Stimulated activated CD8-positive, alpha-beta memory T cell treated with anti-CD3 and anti-CD28 coated beads, Interleukin-4, amount 100 ng/mL, for 24 hours (primary cell): ENCODE measurements at regions not wholly inside any gene's neighbourhood (a gene's known extent, or its start where the extent isn't known, plus 50 kb on each side); places are given as distances from the start of the nearest gene placed in this dataset.

ENCODE experiments used
- DNase-seq: peaks from one replicate; pipeline ENCODE4 v3.0.0-alpha.2; 2020; ENCODE audit warnings: low read depth

- DNase-seq: no peak
These were observed 63.2 kb upstream of the MIR17HG start for GRCh38 chr13:91284335-91284734.

- no peak for DNase-seq
These were observed 61.2 kb upstream of the MIR17HG start for GRCh38 chr13:91286317-91286716.

DNA sequence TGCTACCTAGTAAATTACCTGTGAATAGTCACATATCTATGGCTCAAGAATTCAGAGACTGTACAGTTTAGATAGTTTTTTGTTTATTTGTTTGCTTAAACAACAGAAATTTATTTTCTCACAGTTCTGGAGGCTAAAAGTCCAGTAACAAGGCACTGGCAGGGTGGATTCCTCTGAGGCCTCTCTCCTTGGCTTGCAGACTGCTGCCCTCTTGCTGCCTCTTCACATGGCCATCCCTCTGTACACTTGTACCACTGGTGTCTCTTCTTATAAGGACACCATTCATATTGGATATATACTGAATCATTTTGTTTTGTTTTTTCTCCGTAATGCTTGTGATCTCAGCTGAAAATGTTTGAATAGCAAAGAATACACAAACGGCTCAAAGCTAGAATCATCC is 56.4 kb upstream of the MIR17HG start:
- DNase-seq: no peak

GRCh38 chr13:91292630-91293221 is 54.8 kb upstream of the MIR17HG start:
- no peak for DNase-seq

DNA sequence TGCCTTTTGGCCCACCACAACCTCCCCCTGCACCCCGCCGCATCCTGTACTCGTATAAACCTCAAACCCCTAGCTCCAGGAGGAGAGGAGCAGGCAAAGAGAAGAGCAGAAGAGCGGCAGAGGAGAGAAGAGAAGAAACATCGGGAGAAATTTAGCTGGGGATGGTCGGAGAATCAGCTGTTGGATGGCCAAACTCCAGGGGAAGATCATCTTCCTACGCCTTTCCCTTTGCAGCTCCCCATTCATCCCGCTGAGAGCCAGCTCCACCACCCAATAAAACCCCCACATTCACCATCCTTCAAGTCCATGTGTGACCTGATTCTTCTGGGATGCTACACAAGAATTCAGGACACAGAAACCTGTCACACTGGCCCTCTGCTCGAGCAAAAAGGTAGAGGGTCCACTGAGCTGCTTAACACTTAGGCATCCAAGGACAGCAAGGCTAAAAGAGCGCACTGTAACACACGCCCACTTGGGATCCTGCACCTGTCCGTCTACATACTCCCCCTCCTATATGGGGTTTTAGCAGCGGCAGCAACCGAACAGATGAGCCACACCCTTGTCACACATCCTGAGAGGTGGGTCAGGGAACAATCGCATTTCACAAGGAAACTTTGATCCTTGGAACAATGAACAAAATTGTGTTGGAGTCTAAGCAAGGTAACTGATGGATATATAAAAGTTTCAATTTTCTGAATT is 51.6 kb upstream of the MIR17HG start:
- no peak for DNase-seq

DNA sequence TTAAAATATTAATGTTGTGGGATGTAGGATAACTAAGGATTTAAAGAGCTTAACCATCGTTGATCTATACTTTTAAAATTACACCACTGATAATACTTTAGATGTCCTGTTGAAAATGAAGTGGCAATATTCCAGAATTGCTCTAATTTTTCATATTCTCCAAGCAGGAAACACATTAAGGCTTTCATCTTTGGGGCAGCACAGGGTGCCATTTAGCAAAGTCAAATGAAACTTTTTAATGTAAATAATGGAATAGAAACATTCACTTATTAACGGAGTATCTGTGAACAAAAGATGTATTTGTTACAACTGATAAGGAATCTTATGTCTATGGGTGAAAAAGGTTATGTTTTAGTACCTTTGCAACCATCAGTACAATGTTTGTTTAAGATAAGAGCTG is 50.0 kb upstream of the MIR17HG start:
- no peak for DNase-seq
